Right renal pelvis (tissue), 4 donors: ENCODE measurements at regions not wholly inside any gene's neighbourhood (a gene's known extent, or its start where the extent isn't known, plus 50 kb on each side); places are given as distances from the start of the nearest gene placed in this dataset.
A peak's percentile ranks its signal among the peaks of the same experiment; 100 is the strongest.

Experiments
- DNase-seq, 4 donors: peaks; one replicate each; pipeline ENCODE4 v3.0.0-alpha.2; 2013; ENCODE audit warnings: low read depth in 4 of 4, low spot score in 3 of 4, missing footprints in 1 of 4

- DNase-seq = no peak
Observed at GRCh38 chr2:105596411-105596921, 148.2 kb upstream of the NCK2 start.

DNA sequence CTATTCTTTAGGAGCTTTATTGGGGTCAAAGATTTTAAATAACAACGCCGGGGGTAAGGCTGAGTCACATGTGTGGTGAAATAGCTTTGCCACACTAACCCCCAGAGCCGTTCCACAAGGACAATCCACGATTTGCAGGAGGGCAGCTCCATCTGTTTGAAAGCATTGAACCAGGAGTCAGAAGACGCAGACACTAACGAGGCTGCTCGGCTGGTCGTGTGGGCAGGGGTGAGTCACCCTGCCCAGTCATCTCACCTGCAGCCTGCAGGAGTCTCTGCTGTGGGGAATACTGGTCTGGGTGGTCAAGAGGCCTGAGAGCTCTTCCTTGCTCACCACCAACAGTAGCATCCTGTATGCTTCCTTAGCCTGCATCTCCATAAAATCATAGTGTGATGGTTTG is 149.2 kb upstream of the NCK2 start:
- DNase-seq = no peak

DNA sequence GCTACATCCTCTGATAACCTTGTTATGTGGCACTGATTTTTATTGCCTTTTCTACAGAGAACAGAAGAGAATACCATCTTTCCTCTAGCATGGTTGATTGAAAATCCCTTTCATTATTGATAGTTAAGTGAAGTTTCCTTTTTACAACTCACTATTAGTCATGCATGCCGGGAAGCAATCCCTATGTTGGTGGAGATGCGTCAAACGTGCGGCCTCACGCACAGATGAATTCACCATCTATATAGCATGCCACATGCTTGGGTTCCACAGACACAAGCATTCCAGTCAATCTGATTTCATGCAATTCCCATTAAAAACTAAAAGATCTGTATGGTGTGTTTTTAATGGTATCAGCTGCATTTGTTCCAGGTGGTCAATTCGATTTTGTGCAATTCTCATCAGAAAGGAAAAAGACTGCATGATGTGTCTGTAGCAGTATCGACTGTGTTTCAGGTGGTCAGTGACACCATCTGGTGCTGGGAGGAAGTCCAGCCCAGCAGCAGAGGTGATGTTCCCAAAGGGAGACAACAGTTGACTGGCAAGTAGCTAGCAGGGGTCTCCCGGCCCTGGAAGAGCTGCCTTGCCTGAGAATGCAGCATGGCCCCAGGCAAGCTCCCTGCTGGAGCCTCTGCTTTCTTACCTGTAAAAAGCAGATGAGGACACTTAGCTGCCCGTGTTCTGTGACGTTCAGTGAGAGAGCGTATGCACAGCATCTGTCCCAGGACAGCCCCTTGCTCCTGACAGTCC is 151.3 kb upstream of the NCK2 start:
- no peak for DNase-seq

GRCh38 chr2:105592288-105592687 is 152.4 kb upstream of the NCK2 start:
- DNase-seq = no peak

- DNase-seq = no peak
Observed at GRCh38 chr2:105590780-105591660, 153.7 kb upstream of the NCK2 start.

DNA sequence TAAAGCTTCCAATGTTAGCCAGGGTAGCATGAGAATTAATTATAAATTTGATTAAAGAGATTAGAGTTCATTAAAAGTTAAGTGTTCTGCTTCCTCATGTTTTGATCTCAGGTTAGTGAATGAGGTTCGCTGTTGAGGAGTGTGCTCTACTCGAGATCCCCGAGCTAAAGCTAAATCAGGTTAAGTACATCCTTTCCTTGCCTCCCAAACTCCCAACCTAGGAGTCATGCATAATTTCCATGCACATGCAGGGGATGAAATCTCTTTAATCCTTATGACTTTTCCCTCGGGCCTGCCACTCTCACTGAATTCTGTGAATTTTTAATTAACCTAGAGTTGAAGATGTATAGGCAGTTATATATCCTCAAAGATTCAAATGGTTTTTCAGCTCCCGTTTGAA is 156.1 kb upstream of the NCK2 start:
- no peak for DNase-seq

GRCh38 chr2:105587637-105588036 is 157.1 kb upstream of the NCK2 start:
- no peak for DNase-seq

DNA sequence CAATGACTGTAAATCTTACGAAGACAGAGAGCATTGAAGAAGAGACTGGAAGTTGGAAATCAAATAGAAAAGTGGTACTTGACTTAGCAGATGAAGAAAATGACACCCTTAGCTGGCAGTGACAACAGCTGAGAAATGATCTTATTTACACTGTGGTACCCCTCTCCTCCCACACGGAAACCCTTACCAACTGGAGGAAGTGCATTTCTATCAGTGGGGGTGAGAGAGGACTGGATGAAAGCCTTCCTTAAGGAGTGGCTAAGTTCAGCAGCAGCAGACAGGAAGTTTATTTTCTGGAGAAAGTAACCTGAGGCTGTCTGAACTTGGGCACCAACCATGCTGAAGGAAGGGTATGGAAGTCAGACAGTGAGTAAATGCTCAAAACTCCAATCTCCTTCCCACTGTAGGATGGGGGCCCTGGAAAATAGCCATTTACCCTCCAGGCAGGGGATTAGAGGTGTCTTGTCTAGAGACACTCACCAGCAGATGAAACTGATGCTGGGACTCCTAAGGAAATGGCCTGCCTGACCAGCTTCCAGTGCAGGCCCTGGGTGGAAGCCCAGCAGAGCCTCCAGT is 160.2 kb upstream of the NCK2 start:
- no peak for DNase-seq

DNA sequence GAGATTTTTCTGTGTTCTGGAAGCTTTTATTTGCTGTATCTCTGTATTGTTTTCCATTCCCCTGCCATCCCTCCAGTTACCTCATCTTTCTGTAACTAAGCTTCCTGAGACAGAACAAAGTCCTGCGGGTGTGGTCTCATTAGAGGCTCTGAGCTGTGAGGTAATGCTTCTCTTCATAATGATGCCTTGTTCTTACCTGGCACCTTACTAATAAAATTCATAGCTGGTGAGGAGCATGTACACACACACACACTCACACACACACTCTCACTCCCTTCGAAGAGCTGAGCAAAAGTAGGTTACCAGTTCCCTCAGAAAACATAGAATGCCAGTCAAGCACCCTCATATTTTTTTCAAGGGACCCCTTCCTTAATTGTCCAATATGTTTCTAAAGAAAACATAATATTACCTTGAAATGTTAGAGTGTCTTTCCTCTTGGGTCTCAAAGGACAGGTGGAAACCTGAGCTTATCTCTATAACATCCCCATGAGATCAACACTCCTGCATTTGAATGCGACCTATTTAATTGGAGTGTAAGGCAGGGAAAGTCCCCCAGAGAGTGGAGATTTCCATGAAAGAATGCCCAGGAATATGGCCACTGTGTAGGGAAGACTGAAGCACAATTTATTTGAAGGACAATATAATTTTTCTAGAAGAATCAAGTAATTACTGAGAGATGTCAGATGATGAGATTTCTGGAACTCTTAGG is 161.6 kb upstream of the NCK2 start:
- DNase-seq = no peak

DNA sequence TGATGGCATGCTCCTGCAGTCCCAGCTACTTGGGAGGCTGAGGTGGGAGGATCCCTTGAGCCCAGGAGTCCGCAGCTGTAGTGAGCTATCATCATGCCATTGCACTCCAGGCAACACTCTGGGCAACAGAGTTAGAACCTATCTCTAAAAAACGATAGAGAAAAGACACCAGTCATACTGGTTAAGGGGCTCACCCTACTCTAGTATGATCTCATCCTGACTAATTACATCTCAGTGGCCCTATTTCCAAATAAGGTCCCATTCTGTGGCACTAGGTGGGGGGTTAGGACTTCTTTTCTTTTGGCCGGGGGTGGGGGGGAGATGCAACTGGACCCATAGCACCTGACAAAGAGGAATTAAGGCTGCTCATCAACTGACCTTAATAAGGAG is 163.2 kb upstream of the NCK2 start:
- no peak for DNase-seq

DNA sequence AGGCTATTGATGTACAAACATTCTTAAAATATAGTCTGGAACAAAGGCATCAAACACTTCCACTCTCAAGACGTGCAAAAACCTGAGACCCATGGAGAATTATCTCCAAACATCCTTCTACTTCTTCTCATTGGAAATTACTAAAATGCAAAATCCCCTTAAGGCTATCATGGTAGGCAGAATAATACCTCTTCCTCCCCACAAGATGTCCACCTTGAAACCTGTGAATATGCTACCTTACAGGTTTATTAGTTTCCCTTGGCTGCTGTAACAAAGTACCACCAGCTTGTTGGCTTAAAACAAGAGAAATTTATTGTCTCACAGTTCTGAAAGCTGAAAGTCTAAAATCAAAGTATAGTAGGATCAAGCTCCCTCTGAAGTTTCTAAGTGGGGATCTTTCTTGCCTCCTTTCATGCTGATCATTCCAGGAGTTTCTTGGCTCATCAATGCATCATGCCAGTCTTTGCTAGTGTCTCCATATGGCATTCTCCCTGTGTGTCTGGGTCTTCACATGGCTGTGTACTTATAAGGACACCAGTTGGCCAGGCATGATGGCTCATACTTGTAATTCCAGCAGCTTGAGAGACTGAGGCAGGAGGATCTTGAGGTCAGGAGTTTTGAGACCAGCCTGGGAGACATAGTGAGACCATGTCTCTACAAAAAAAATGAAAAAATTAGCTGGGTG is 163.7 kb upstream of the NCK2 start:
- DNase-seq = no peak

- DNase-seq = no peak
Observed at GRCh38 chr2:105580216-105580615, 164.5 kb upstream of the NCK2 start.

DNA sequence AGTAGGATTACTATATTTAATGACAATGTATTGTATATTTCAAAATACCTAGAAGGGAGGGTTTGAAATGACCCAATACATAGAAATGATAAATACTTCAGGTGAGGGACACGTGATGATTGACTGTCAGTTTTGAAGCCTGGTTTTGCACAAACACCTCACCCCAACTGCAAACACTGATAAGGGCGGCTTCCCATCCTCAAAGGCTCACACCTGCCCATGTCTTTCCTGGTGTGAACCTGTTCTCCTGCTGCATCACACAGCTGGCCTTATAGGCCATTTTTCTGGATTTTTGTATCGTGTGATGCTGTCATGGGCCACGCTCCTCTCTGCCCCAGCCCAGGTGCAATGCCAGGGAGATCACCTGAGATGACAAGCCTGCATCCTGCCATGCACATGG is 166.5 kb upstream of the NCK2 start:
- DNase-seq = no peak

DNA sequence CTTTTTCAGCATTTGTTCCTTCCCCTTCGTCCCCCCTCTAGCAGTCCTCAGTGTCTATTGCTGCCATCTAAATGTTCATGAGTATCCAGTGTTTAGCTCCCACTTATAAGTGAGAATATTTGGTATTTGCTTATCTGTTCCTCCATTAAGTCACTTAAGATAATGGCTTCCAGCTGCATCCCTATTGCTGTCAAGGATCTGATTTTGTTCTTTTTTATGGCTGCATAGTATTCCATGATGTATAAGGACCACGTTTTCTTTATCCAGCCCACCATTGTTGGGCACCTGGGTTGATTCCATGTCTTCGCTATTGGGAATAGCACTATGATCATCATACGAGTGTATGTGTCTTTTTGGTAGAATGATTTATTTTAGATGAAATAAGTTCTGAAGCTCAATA is 166.9 kb upstream of the NCK2 start:
- no peak for DNase-seq

DNA sequence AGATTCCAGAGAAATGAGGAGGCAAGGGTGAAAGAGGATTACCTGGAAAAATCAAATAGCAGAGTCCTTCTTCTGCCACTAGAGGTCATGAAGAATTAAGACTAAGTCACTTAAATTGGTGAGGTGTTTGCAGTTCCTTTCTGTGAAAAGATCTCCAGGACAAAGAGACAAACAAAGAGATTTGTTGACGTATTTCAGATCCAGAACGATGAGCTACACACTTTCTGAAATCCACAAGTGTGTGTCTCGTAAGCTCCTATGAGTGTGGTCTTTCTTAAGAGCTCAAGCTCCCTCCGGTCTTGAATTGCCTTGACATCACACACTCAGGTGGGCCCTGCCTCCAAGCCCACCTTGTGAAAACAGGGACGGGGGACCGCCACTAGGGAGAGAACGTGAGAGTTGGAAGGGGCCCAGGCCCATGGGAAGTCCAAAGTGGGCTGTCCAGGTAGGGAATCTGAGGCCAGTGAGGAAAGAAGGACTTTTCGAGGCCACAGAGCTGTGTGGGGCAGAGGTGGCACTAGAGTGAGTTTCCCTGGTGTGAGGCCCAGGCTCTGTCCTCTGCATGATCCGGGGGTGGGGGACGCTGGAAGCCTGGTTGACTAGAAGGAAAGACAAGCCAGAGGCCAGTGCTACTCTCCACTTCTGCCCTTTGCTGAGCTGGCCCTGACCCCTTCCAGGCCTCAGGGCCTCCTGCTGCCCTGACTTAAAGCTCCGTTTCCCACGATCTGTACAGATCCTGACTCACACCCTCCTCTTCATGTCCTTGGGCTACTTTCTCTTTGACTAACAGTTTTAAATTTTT is 168.1 kb upstream of the NCK2 start:
- peak; percentile 20 to 38 (median 34) for DNase-seq

GRCh38 chr2:105576050-105576439 is 168.7 kb upstream of the NCK2 start:
- no peak for DNase-seq

GRCh38 chr2:105575499-105576025 is 169.2 kb upstream of the NCK2 start:
- DNase-seq = no peak

DNA sequence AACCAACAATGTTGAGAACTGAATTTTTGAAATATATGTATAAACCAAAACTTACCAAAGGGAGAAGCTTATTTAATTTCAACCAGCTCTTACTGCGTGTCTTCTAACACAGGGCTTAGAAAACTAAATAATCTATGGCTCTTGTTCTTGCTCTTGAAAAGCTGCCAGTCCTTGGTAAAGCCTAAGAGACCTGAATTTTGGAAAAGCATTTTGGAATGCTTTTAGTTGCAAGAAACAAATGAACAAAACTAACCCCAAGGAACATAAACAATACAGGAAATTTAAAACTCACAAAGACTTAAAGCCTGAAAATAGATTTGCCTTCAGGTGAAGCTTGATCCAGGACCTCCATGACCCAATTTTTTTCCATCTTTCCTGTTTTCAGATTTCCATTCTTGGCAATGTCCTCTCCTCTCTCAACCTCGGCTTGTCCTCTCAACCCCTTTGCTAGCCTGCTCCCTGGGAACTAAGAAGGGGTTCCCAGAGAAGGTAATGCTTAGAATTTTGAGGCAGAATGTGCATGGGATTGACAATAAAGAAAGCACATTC is 169.8 kb upstream of the NCK2 start:
- no peak for DNase-seq
